NCI-H146 treated with DMSO at 0.1 percent for 48 hours (cell line): ENCODE measurements at regions not wholly inside any gene's neighbourhood (a gene's known extent, or its start where the extent isn't known, plus 50 kb on each side); places are given as distances from the start of the nearest gene placed in this dataset.
"Not testable (repeated sequence)": the region's sequence is repeated elsewhere in the genome, so short reads cannot be mapped to it uniquely, and the experiment has no call there.

Source experiments
- DNase-seq: peaks from one replicate; lab custom pipeline; 2025; ENCODE audit not compliant: unreplicated experiment; lab: John Stamatoyannopoulos, UW

- DNase-seq: no peak
These were observed 68.1 kb upstream of the DCD start for GRCh38 chr12:54716261-54716660.

GRCh38 chr12:54713876-54714275 lies 65.7 kb upstream of the DCD start:
- not testable (repeated sequence) for DNase-seq

GRCh38 chr12:54711669-54712068 lies 63.5 kb upstream of the DCD start:
- no peak for DNase-seq

GRCh38 chr12:54708826-54709225 lies 60.7 kb upstream of the DCD start:
- DNase-seq: no peak

- DNase-seq: no peak
These were observed 56.0 kb upstream of the DCD start for GRCh38 chr12:54704202-54704601.

GRCh38 chr12:54701940-54702592 lies 53.9 kb upstream of the DCD start:
- DNase-seq: peak; percentile 14

GRCh38 chr12:54700849-54701248 lies 52.7 kb upstream of the DCD start:
- no peak for DNase-seq

GRCh38 chr12:54700301-54700700 lies 52.1 kb upstream of the DCD start:
- no peak for DNase-seq
